ENCODE measurements at regions not wholly inside any gene's neighbourhood (a gene's known extent, or its start where the extent isn't known, plus 50 kb on each side); places are given as distances from the start of the nearest gene placed in this dataset.

GRCh38 chr6:101284131-101284530, 109.4 kb upstream of the GRIK2 start:
- DNase-seq (ENCODE audit: extremely low spot score), result no peak
- intact Hi-C loops (cut with DNase I), result no loop called here
- 96% methylated on average over 4 of the region's 6 CpGs for WGBS

GRCh38 chr6:101286146-101286545, 107.4 kb upstream of the GRIK2 start:
- Histone ChIP-seq H3K9me3 (peaks cover 0 to 4% (median 0%) of the 10 kb centered on the region in 4 donors), H3K36me3 (no peaks in the 10 kb centered on the region), H3K27ac (replicated peaks in 1 of 4) (no peak overlapping the region), H3K4me3 (no peak overlapping the region), H3K27me3 (no peaks in the 10 kb centered on the region), H3K4me1 (no peaks in the 10 kb centered on the region)
- DNase-seq (ENCODE audit: extremely low spot score), result no peak
- intact Hi-C loops (cut with DNase I), result no loop called here
- no peak for TF ChIP-seq POLR2A (IDR thresholded peaks at IDR 0.05; ENCODE audit: low read depth)
- no peak for TF ChIP-seq EP300 (IDR thresholded peaks at IDR 0.05)
- TF ChIP-seq CTCF (IDR thresholded peaks at IDR 0.05), result no peak
- TF ChIP-seq POLR2AphosphoS5 (IDR thresholded peaks at IDR 0.05), result no peak
- 52% methylated on average over 2 of the region's 2 CpGs for WGBS

More at GRCh38 chr6:101284131-101284530, 109.4 kb upstream of the GRIK2 start:
- no peaks in the 10 kb centered on the region for H3K4me1 ChIP-seq
- H3K27me3 ChIP-seq, result no peaks in the 10 kb centered on the region
- no peaks in the 10 kb centered on the region for H3K36me3 ChIP-seq
- H3K27ac ChIP-seq (replicated peaks in 1 of 4), result no peak overlapping the region
- TF ChIP-seq POLR2AphosphoS5 (IDR thresholded peaks at IDR 0.05), result no peak
- TF ChIP-seq POLR2A (IDR thresholded peaks at IDR 0.05; ENCODE audit: low read depth), result no peak
- TF ChIP-seq EP300 (IDR thresholded peaks at IDR 0.05), result no peak
- TF ChIP-seq CTCF (IDR thresholded peaks at IDR 0.05), result no peak
- peaks cover 0 to 4% (median 0%) of the 10 kb centered on the region in 4 donors for H3K9me3 ChIP-seq
- H3K4me3 ChIP-seq, result no peak overlapping the region

GRCh38 chr6:101290346-101290745, 103.2 kb upstream of the GRIK2 start:
- H3K27ac ChIP-seq (replicated peaks in 1 of 4), result no peak overlapping the region
- no peaks in the 10 kb centered on the region for H3K9me3 ChIP-seq
- intact Hi-C loops (cut with DNase I), result no loop called here
- no peak overlapping the region for H3K4me3 ChIP-seq
- TF ChIP-seq EP300 (IDR thresholded peaks at IDR 0.05), result no peak
- no peak for TF ChIP-seq POLR2A (IDR thresholded peaks at IDR 0.05; ENCODE audit: low read depth)
- no peak for TF ChIP-seq CTCF (IDR thresholded peaks at IDR 0.05)
- TF ChIP-seq POLR2AphosphoS5 (IDR thresholded peaks at IDR 0.05), result no peak
- no peak for DNase-seq (ENCODE audit: extremely low spot score)
- 61% methylated on average over 2 of the region's 2 CpGs for WGBS
- no peaks in the 10 kb centered on the region for H3K36me3 ChIP-seq
- no peaks in the 10 kb centered on the region for H3K4me1 ChIP-seq
- no peaks in the 10 kb centered on the region for H3K27me3 ChIP-seq

GRCh38 chr6:101294051-101294638, 99.4 kb upstream of the GRIK2 start:
- 86% methylated on average over 5 of the region's 5 CpGs for WGBS

GRCh38 chr6:101294676-101295075, 98.8 kb upstream of the GRIK2 start:
- intact Hi-C loops (cut with DNase I), result no loop called here
- Histone ChIP-seq H3K4me1 (no peaks in the 10 kb centered on the region), H3K4me3 (no peak overlapping the region), H3K27me3 (no peaks in the 10 kb centered on the region), H3K36me3 (no peaks in the 10 kb centered on the region), H3K9me3 (no peaks in the 10 kb centered on the region), H3K27ac (replicated peaks in 1 of 4) (no peak overlapping the region)
- no peak for DNase-seq (ENCODE audit: extremely low spot score)
- TF ChIP-seq CTCF (IDR thresholded peaks at IDR 0.05), result no peak
- TF ChIP-seq POLR2A (IDR thresholded peaks at IDR 0.05; ENCODE audit: low read depth), result no peak
- no peak for TF ChIP-seq EP300 (IDR thresholded peaks at IDR 0.05)
- no peak for TF ChIP-seq POLR2AphosphoS5 (IDR thresholded peaks at IDR 0.05)

More at GRCh38 chr6:101294051-101294638, 99.4 kb upstream of the GRIK2 start:
- H3K36me3 ChIP-seq, result no peaks in the 10 kb centered on the region
- intact Hi-C loops (cut with DNase I), result no loop called here
- no peak overlapping the region for H3K4me3 ChIP-seq
- DNase-seq (ENCODE audit: extremely low spot score), result no peak
- no peak overlapping the region for H3K27ac ChIP-seq (replicated peaks in 1 of 4)
- H3K27me3 ChIP-seq, result no peaks in the 10 kb centered on the region
- H3K4me1 ChIP-seq, result no peaks in the 10 kb centered on the region
- H3K9me3 ChIP-seq, result no peaks in the 10 kb centered on the region
- no peak for TF ChIP-seq EP300 (IDR thresholded peaks at IDR 0.05)
